Lower leg skin (tissue), 3 donors: ENCODE measurements at regions not wholly inside any gene's neighbourhood (a gene's known extent, or its start where the extent isn't known, plus 50 kb on each side); places are given as distances from the start of the nearest gene placed in this dataset.

Experiments used
- POLR2A ChIP-seq, 2 donors: fragments of 450-650 bp; IDR thresholded peaks; one replicate each; pipeline ENCODE4 v1.6.1; 2016 to 2017; ENCODE audit warnings: antibody characterized with exemption in 2 of 2, mild to moderate bottlenecking in 1 of 2, moderate library complexity in 1 of 2
- TF ChIP-seq, protein P1 (sequence below), 3 donors: fragments of 450-650 bp; IDR thresholded peaks; one replicate each; pipeline ENCODE4 v1.5.1; 2016; ENCODE audit warnings: antibody characterized with exemption in 3 of 3, mild to moderate bottlenecking in 3 of 3, moderate library complexity in 2 of 3

DNA sequence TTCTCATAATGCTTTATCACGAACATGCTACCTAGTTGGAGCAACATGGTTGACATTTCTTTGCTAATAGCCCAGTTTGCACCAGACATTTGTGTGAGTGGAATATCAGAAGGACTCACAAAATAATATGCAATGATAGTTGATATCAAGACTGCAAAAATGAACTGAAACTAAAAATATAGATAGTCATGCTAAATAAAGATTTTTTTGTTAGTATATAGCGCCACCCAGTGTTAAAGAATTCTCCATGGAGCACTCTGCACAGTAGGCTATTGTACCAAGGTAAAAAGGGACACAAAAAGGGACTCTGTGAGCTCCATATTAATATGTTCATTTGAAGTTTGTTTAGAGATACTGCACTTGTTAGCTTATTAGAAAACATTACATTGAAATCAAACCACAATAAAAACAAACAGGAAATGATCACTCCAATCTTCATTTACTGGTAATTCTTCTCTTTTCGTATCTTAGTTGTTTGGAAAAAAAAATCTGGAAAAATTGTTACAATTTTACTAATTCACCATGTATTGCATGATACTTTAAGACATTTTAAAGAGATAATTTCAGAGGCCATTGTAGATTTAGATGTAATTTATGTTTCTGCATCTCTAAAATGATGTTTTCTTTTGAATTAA lies 1509.6 kb downstream of the ADGRL3 start:
- TF ChIP-seq, protein P1, sequence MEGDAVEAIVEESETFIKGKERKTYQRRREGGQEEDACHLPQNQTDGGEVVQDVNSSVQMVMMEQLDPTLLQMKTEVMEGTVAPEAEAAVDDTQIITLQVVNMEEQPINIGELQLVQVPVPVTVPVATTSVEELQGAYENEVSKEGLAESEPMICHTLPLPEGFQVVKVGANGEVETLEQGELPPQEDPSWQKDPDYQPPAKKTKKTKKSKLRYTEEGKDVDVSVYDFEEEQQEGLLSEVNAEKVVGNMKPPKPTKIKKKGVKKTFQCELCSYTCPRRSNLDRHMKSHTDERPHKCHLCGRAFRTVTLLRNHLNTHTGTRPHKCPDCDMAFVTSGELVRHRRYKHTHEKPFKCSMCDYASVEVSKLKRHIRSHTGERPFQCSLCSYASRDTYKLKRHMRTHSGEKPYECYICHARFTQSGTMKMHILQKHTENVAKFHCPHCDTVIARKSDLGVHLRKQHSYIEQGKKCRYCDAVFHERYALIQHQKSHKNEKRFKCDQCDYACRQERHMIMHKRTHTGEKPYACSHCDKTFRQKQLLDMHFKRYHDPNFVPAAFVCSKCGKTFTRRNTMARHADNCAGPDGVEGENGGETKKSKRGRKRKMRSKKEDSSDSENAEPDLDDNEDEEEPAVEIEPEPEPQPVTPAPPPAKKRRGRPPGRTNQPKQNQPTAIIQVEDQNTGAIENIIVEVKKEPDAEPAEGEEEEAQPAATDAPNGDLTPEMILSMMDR (IDR thresholded peaks at IDR 0.05) = no peak
- no peak for TF ChIP-seq POLR2A (IDR thresholded peaks at IDR 0.05)
